ENCODE measurements at regions not wholly inside any gene's neighbourhood (a gene's known extent, or its start where the extent isn't known, plus 50 kb on each side); places are given as distances from the start of the nearest gene placed in this dataset.

GRCh38 chr6:129923530-129924250 lies 62.6 kb upstream of the TMEM244 start:
- TF ChIP-seq CTCF (IDR thresholded peaks at IDR 0.05) (no peak), POLR2A (IDR thresholded peaks at IDR 0.05) (no peak), POLR2AphosphoS5 (IDR thresholded peaks at IDR 0.05) (no peak), EP300 (IDR thresholded peaks at IDR 0.05) (no peak)
